ENCODE measurements at regions not wholly inside any gene's neighbourhood (a gene's known extent, or its start where the extent isn't known, plus 50 kb on each side); places are given as distances from the start of the nearest gene placed in this dataset.
"Not testable (repeated sequence)": the region's sequence is repeated elsewhere in the genome, so short reads cannot be mapped to it uniquely, and the experiment has no call there.

DNA sequence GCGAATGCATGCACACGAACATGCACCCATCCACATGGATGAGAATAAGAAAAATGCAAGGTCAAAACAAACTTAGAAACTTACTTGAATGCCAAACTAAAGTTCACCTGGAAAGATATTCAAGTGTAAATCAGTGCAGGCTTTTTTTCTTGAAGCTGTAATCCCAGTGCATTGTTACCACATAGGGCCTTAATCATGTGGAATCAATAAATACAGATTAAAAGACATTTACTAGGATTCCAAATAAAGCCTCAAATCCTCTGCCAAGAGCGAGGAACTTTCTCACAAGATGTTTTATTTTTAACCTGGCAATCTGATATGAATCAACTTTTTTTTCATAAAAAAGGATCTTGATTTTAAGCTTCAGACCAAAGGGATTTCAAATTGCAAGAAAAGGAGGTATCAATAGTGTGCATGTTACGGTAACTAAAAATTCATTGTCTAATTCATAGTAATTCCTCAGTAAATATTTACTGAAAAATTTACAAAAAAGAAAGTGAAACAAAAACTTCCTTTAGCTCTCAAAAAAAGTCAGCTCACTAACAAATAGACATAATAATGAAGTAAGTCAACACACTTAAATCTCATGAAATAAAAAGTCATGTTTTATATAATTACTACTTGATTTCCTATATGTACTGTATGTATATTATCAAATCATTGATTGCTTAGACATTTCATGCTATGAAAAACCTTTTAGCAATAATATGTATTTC is 978.6 kb downstream of the PLOD2 start:
- peak; percentile 5 for DNase-seq

DNA sequence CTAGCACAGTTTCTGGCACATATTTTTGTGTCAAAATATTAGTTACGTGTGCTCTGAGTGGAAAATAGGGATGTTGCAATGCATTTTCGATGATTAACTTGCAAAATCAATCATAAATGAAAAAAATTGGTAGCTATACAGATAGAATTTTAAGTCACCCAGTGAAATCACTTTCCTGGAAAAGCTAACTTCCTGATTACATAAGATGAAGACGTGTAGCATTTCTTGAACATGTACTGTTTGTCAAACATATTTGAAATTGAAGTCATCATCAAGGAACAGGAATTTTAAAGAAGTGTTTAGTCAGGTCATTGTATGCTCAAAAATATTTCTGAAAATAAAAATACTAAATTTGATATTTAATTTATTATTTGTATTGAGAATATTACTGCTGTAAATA is 977.7 kb downstream of the PLOD2 start:
- no peak for DNase-seq

DNA sequence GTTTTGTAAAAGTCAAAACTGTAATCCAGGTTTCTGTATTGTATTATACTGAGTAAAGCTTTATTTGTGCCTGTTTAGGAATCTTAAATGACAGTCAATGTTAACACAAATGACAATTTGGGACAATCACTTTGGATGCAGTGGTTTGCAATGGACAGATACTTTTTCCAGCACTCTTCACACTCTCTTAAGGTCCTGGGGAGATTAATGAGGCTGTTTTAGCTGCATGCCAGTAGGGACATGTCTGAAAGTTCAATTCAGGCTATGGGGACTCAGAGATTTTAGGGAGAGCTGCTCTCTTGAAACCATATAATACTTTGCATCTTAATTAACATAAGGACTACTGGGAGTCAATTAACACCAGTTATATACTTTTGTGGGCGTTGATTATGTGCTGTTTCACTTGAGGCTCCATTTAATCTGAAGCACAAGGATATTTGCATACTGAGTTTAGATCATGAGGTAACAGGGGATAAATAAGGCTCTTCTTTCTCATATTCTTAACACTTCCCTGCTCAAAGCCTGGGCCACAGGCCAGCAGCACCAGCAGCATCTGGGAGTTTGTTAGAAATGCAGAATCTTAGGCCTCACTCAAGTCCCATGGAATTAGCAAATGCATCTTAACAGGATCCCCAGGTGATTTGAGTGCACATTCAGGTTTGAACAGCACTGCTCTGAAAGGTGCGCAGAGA is 972.8 kb downstream of the PLOD2 start:
- DNase-seq, result no peak

DNA sequence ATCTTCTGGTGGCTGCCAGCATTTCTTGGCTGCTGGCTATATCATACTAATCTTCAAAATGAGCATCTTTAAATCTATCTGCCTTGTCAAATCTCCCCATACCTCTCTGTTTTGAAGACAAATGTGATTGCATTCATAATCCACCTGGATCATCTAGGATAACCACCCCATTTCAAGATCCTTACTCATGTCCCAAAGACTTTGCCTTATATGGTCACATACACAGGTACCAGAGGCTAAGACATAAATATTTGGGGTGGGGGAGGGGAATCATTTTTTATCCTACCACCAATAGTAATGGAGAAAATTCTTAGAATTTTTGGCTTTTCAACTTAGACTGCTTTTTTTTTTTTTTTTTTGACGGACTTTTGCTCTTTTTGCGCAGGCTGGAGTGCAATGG is 970.8 kb downstream of the PLOD2 start:
- DNase-seq, result no peak

DNA sequence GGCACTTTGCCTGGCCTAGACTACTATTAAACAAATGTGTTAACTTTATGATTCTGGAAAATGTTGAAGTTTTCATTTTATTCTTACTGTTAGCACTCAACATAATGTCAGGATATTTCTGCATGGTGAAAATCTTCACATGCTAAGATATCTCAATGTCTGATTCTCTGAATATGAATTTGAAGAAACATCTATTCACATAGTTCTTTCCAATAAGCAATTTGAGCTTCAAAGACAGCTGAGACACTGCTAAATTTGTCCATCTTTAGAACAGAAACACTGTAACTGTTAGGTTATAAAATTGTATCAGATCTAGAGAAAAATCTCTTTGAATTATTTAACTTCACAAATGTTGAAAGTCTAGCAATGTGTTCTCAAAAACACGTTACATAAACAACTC is 970.2 kb downstream of the PLOD2 start:
- DNase-seq, result no peak

DNA sequence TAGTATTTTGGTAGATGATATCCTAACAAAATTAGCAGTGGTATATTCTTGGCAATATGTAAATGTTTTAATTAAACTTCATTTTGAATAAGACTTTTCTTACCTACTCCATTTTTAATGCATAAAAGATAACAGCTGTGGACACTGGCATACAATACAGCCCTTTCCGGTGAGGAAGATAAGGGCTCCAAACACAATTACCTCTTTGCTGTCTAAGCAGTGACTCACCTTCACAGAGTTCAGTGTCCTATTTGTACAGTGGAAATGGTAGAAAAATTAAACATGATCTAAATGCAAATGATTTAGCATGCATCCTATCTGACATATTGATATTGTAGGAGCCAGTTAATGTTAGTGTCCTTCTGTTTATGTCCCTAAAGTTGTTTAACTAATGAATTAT is 969.4 kb downstream of the PLOD2 start:
- no peak for DNase-seq

DNA sequence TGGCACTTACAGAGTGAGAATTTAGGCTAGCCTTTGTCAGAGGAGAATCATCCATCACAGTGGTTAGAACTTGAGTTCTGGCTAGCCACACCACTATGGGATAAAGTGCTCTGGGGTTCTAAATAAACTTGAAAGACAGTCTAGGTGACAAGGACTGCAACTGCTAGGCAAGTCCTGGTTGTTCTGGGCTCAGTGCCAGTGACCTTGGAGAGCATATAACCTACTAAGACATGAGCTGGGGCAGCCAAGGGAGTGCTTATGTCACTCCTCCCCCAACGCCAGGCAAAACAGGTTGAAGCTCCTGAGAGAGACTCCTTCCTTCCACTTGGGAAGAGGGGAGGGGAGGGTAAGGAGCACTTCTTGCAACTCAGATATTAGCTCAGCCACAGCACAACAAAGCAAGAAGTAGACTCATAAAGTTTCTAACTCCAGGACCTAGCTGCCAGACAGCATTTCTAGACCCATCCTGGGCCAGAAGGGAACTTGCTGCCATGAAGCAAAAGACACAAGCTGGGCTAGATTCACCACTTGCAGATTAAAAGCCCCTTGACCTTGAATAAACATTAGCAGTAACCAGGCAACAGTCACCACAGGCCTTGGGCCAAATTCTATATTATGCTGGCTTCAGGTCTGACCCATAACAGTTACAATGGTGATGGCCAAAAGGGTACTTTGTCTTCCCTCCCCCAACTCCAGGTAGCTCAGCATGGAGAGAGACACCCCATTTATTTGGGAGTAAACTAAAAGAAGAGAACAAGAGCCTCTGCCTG is 963.7 kb downstream of the PLOD2 start:
- no peak for DNase-seq

GRCh38 chr3:145197821-145198220 is 963.2 kb downstream of the PLOD2 start:
- DNase-seq, result no peak

DNA sequence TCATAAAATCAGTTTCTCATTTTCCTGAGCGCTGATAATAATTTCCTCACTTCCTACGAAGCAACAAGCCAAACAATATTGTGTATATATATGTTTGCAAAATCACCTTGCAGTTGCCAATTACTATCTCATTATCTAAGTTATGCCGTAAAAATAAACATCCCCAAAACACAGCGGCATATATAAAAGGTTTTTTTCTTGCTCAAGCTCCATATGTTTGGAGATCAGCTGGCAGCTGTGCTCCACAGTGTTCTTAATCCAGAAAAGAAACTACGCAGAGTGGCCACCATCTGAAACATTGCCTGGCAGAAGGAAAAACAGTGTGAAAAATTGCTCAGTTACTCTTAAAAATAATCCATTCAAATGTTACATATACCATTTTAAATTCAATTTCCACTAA is 951.4 kb downstream of the PLOD2 start:
- DNase-seq, result no peak

GRCh38 chr3:145219355-145220235 is 941.4 kb downstream of the PLOD2 start:
- DNase-seq, result peak; percentile 14

- no peak for DNase-seq
Observed at GRCh38 chr3:145224886-145225285, 936.1 kb downstream of the PLOD2 start.

DNA sequence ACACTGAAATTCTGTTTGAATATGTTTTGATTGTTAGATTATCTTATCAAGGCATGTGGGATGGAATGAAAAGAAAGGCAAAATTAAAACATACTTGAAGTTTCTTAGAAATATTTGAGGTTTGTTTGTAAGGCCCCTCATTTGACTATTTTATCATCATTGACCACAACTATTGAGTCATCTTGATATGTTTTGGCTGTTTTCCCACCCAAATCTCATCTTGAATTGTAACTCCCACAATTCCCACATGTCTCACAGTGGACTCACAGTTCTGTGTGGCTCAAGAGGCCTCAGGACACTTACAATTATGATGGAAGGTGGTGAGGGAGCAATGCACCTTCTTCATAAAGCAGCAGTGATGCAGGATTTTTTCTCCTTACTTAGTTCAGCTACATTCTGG is 917.1 kb downstream of the PLOD2 start:
- no peak for DNase-seq

DNA sequence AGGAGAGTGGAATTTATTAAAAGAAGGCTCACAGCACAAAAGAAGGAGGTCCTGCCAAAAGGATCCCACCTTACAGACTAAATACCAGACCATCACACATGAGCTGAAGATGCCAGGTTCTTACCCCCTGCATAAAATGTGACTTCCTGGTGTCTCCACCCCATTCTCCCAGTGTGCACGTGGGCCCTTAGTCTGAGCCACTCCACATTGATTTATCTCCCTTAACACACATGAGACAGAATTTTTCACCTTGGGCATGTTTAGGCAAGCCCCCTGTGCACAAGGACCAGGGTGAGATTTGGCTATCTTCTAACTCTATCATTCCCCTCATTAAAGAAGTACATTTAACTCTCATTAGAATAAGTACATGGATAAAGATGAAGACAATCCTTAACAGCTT is 916.7 kb downstream of the PLOD2 start:
- DNase-seq, result no peak

DNA sequence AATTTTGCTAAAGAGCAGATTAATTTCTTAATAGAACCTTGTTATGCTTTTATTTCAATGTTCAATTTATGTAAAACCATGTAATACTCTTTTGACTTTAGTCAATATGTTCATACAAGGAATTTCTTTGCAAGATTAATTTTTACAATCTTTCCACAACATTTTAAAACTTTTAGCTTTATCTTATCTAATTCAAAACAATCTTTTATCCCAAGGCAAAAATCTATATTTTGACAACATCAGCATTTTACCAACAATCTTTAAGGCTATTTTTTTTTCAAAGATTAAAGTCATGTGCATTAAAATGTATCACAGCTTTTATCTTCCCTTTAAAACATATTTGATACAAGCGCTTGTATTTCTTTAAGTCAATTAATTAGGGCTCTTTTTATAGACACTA is 914.7 kb downstream of the PLOD2 start:
- no peak for DNase-seq

DNA sequence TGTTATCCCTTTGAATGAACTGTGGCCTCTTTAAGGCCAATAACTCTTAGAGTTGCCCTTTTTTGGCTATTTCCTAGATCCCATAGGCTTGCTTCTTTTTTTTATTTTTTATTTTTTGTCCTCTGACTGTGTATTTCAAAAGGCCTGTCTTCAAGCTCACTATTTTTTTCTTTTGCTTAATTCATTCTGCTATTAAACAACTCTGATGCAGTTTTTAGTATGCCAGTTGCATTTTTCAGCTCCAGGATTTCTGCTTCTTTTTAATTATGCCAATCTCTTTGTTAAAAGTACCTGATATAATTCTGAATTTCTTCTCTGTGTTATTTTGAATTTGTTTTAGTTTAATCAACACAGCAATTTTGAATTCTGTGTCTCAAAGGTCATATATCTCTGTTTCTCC is 912.1 kb downstream of the PLOD2 start:
- DNase-seq, result no peak

- DNase-seq, result no peak
Observed at GRCh38 chr3:145251311-145251710, 909.7 kb downstream of the PLOD2 start.

GRCh38 chr3:145257967-145258366 is 903.0 kb downstream of the PLOD2 start:
- not testable (repeated sequence) for DNase-seq

DNA sequence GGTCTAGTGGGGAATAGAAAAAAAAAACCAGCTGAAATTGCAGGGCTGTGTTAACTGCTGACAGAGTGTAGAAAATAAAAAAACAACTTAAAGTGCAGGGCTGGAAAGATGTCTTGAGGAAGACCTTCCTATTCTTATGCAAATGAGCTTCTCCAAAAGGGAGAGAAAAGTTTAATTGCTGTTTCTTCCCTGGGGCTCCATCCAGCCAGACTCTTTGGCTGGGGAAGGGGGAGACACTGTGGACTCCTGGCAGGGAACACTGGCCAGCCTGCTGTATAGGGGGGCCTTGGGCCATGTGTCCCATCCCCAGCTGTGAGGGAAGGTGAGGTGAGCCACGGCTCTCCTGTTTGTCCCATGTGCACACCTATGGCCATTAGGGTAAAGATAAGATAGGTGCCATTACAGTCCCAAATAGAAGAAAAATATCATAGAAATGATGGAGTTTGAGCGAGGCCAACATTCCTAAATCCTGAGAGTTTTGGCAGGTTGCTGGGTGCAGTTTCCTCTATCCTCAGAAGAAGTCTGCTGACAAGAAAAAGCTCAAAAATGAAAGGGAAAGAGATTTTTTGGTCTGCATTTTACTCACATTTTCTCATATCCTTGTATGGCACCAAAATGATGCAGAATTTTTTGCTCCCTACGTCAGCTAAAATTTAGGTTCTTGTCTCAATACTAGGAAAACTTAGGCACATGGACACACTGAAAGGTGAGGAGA is 901.7 kb downstream of the PLOD2 start:
- DNase-seq, result no peak

DNA sequence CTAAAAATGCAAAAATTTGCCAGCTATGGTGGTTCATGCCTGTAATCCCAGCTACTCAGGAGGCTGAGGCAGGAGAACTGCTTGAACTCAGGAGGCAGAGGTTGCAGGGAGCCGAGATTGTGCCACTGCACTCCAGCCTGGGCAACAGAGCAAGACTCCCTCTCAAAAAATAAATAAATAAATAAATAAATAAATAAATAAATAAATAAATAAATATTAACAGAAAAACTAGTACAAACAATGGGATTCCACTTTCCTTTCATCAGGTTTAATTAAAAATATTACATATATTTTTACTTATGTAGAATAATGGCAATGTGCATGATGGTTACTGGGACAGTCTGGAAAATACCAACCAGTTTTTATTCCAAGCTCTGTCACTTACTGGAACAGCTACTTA is 897.5 kb downstream of the PLOD2 start:
- not testable (repeated sequence) for DNase-seq

GRCh38 chr3:145266368-145266767 is 894.6 kb downstream of the PLOD2 start:
- DNase-seq, result no peak

DNA sequence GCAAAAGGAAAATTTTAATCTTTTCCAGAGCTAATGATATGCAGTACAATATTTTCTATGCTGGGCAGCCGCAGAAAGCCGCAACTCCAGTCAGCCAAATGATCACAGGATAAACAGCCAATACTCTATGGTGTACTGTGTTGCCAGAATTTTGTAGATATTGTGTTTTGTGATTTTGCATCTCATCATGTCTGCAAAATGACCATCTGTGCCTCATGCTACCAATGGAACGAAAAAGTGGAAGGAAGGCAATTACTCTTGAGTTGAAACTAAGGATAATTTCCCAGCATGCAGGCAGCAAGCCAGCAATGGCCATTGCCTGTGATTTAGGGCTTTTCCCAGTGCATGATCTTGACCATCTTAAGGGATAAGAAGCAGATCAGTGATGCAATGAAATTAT is 891.9 kb downstream of the PLOD2 start:
- DNase-seq, result no peak

All from muscle of arm (tissue), 1 donor.